H9 (cell line): ENCODE measurements at regions not wholly inside any gene's neighbourhood (a gene's known extent, or its start where the extent isn't known, plus 50 kb on each side); places are given as distances from the start of the nearest gene placed in this dataset.

ENCODE experiments used
- DNase-seq: peaks from one replicate; pipeline ENCODE4 v3.0.0-alpha.2; 2017
- H2AFZ ChIP-seq: one replicate; pipeline ENCODE4 v1.6.1; 2013; ENCODE audit warnings: mild to moderate bottlenecking, low read length, control low read depth, moderate library complexity
- H2AK5ac ChIP-seq: 2 replicates; pipeline ENCODE4 v1.6.1; 2013; ENCODE audit warnings: low read length, control low read depth, mixed read lengths; ENCODE audit not compliant: insufficient read length
- H2BK120ac ChIP-seq: one replicate; pipeline ENCODE4 v1.6.1; 2013; ENCODE audit warnings: low read depth, mild to moderate bottlenecking, low read length, control low read depth, inconsistent platforms; ENCODE audit not compliant: poor library complexity, severe bottlenecking
- H2BK12ac ChIP-seq: 2 replicates; pipeline ENCODE4 v1.6.1; 2013; ENCODE audit warnings: low read length, control low read depth, mixed read lengths, low read depth; ENCODE audit not compliant: insufficient read length
- H2BK15ac ChIP-seq: 2 replicates; pipeline ENCODE4 v1.6.1; 2013; ENCODE audit warnings: low read depth, low read length, control low read depth
- H2BK20ac ChIP-seq: one replicate; pipeline ENCODE4 v1.6.1; 2013; ENCODE audit warnings: low read depth, mild to moderate bottlenecking, low read length, control low read depth, inconsistent platforms; ENCODE audit not compliant: poor library complexity, severe bottlenecking
- H2BK5ac ChIP-seq: 2 replicates; pipeline ENCODE4 v1.6.1; 2013; ENCODE audit warnings: low read length, control low read depth, mixed read lengths; ENCODE audit not compliant: insufficient read length
- H3K14ac ChIP-seq: 2 replicates; pipeline ENCODE4 v1.6.1; 2013; ENCODE audit warnings: low read length, control low read depth; ENCODE audit not compliant: insufficient read depth
- H3K18ac ChIP-seq: 2 replicates; pipeline ENCODE4 v1.6.1; 2013; ENCODE audit warnings: low read depth, mild to moderate bottlenecking, mixed read lengths, low read length, control low read depth; ENCODE audit not compliant: insufficient read length
- H3K23ac ChIP-seq: 2 replicates; pipeline ENCODE4 v1.6.1; 2013; ENCODE audit warnings: low read length, control low read depth, mixed read lengths, low read depth; ENCODE audit not compliant: insufficient read length
- H3K23me2 ChIP-seq: 2 replicates; pipeline ENCODE4 v1.6.1; 2013; ENCODE audit warnings: low read depth, mild to moderate bottlenecking, mixed read lengths, low read length, control low read depth; ENCODE audit not compliant: insufficient read length, poor library complexity, severe bottlenecking
- H3K27ac ChIP-seq: 2 replicates; pipeline ENCODE4 v1.5.1; 2013; ENCODE audit warnings: low read length, control low read depth, mixed read lengths, low read depth; ENCODE audit not compliant: insufficient read length
- H3K27me3 ChIP-seq: 2 replicates; pipeline ENCODE4 v1.6.1; 2013; ENCODE audit warnings: low read length, control low read depth, inconsistent platforms; ENCODE audit not compliant: insufficient read depth
- H3K4ac ChIP-seq: 2 replicates; pipeline ENCODE4 v1.6.1; 2013; ENCODE audit warnings: low read depth, mild to moderate bottlenecking, control low read depth, inconsistent platforms, low read length, moderate library complexity
- H3K4me1 ChIP-seq: 2 replicates; pipeline ENCODE4 v1.6.1; 2013; ENCODE audit warnings: low read length, control low read depth, inconsistent platforms; ENCODE audit not compliant: insufficient read depth
- H3K4me2 ChIP-seq: 2 replicates; pipeline ENCODE4 v1.6.1; 2013; ENCODE audit warnings: low read length, control low read depth, mixed read lengths; ENCODE audit not compliant: insufficient read length, insufficient read depth
- H3K56ac ChIP-seq: 2 replicates; pipeline ENCODE4 v1.6.1; 2013; ENCODE audit warnings: low read depth, mild to moderate bottlenecking, mixed read lengths, low read length, control low read depth; ENCODE audit not compliant: insufficient read length
- H3K79me1 ChIP-seq: 2 replicates; pipeline ENCODE4 v1.6.1; 2013; ENCODE audit warnings: low read depth, mild to moderate bottlenecking, moderate library complexity, low read length, control low read depth, inconsistent platforms; ENCODE audit not compliant: insufficient read depth, poor library complexity, severe bottlenecking
- H3K79me2 ChIP-seq: 2 replicates; pipeline ENCODE4 v1.6.1; 2013; ENCODE audit warnings: low read length, control low read depth, inconsistent platforms; ENCODE audit not compliant: insufficient read depth
- H3K9ac ChIP-seq: 2 replicates; pipeline ENCODE4 v1.6.1; 2013; ENCODE audit warnings: low read length, control low read depth, mixed read lengths; ENCODE audit not compliant: insufficient read length; ENCODE audit errors: extremely low read depth
- H3K9me3 ChIP-seq: one replicate; pipeline ENCODE4 v1.6.1; 2013; ENCODE audit warnings: low read depth, low read length, inconsistent platforms; ENCODE audit not compliant: control insufficient read depth
- H3T11ph ChIP-seq: one replicate; pipeline ENCODE4 v1.6.1; 2013; ENCODE audit warnings: mild to moderate bottlenecking, low read length, control low read depth, inconsistent platforms
- H4K20me1 ChIP-seq: one replicate; pipeline ENCODE4 v1.6.1; 2013; ENCODE audit not compliant: control insufficient read depth, insufficient read length, insufficient read depth
- H4K5ac ChIP-seq: 2 replicates; pipeline ENCODE4 v1.6.1; 2013; ENCODE audit warnings: low read depth, mild to moderate bottlenecking, mixed read lengths, low read length, control low read depth; ENCODE audit not compliant: insufficient read length
- H4K8ac ChIP-seq: replicated peaks from 2 replicates; pipeline ENCODE4 v1.6.1; 2013; ENCODE audit warnings: low read length, control low read depth, mixed read lengths, low read depth; ENCODE audit not compliant: insufficient read length
- H4K91ac ChIP-seq: 2 replicates; pipeline ENCODE4 v1.6.1; 2013; ENCODE audit warnings: low read depth, mild to moderate bottlenecking, moderate library complexity, mixed read lengths, low read length, control low read depth; ENCODE audit not compliant: insufficient read length
- H3K27ac Mint-ChIP-seq, 3 experiments: 2 replicates in 2 of 3; 3 replicates in 1 of 3; pipeline ENCODE4 v1.8.0; 2020 to 2021; ENCODE audit warnings: mixed read lengths in 3 of 3, mild to moderate bottlenecking in 1 of 3, moderate library complexity in 1 of 3
- H3K27me3 Mint-ChIP-seq: 2 replicates; pipeline ENCODE4 v1.8.0; 2021; ENCODE audit warnings: low read depth, mild to moderate bottlenecking, moderate library complexity, mixed read lengths
- H3K36me3 Mint-ChIP-seq, 3 experiments: 2 replicates in 2 of 3; 3 replicates in 1 of 3; pipeline ENCODE4 v1.8.0; 2020 to 2021; ENCODE audit warnings: low read depth in 3 of 3, mixed read lengths in 3 of 3; ENCODE audit not compliant: insufficient read depth in 1 of 3
- H3K4me1 Mint-ChIP-seq, 2 experiments: 2 replicates each; pipeline ENCODE4 v1.8.0; 2020; ENCODE audit warnings: mixed read lengths in 2 of 2
- H3K4me3 Mint-ChIP-seq, 2 experiments: 2 replicates in 1 of 2; 3 replicates in 1 of 2; pipeline ENCODE4 v1.8.0; 2020 to 2021; ENCODE audit warnings: mild to moderate bottlenecking in 2 of 2, mixed read lengths in 2 of 2, moderate library complexity in 1 of 2
- H3K9me3 Mint-ChIP-seq, 2 experiments: 2 replicates in 1 of 2; 3 replicates in 1 of 2; pipeline ENCODE4 v1.8.0; 2020; ENCODE audit warnings: mild to moderate bottlenecking in 2 of 2, mixed read lengths in 2 of 2, moderate library complexity in 1 of 2
- CTCF ChIP-seq: fragments of 200-600 bp; sonication (generic); conservative IDR thresholded peaks from 3 replicates; pipeline ENCODE4 v1.8.0; 2021; ENCODE audit warnings: antibody characterized with exemption, mild to moderate bottlenecking
- WGBS: extraction: QIAGEN DNeasy Blood & Tissue Kit; methylation state at CpG from one replicate; pipeline ENCODE4 v1.1.7; 2013; ENCODE audit warnings: missing lambda C conversion rate, low lambda C conversion rate, mixed read lengths; ENCODE audit not compliant: insufficient read length; ENCODE audit errors: extremely low coverage; 5-methylcytosine and 5-hydroxymethylcytosine counted together

GRCh38 chr4:127071443-127071842 is 561.3 kb upstream of the INTU start:
- no peak overlapping the region for H3T11ph ChIP-seq
- H3K9me3 Mint-ChIP-seq = peaks cover 0 to 3% of the 10 kb centered on the region in 2 experiments; a peak in 2 of 5 replicates
- H3K4me3 Mint-ChIP-seq = no peak overlapping the region
- no peak for DNase-seq
- H3K4ac ChIP-seq = no peak overlapping the region
- H3K27me3 ChIP-seq = no peaks in the 10 kb centered on the region
- H3K27ac ChIP-seq = no peak overlapping the region
- H3K4me1 ChIP-seq = no peaks in the 10 kb centered on the region; the same call in 1 of the 2 replicates
- no peak overlapping the region for H2BK120ac ChIP-seq
- H3K4me1 Mint-ChIP-seq = peaks cover 15 to 18% of the 10 kb centered on the region in 2 experiments
- no peak overlapping the region for H2AFZ ChIP-seq
- H3K9me3 ChIP-seq = no peaks in the 10 kb centered on the region
- H3K4me2 ChIP-seq = no peak overlapping the region
- no peak overlapping the region for H3K27ac Mint-ChIP-seq
- no CpG with 5 or more reads among the region's 1 CpG for WGBS
- no peaks in the 10 kb centered on the region for H3K23me2 ChIP-seq
- H3K18ac ChIP-seq = no peak overlapping the region
- H3K27me3 Mint-ChIP-seq = no peaks in the 10 kb centered on the region
- no peak overlapping the region for H3K9ac ChIP-seq
- H3K23ac ChIP-seq = no peak overlapping the region
- peaks cover 0 to 9% (median 3%) of the 10 kb centered on the region in 3 experiments; a peak in 5 of 7 replicates for H3K36me3 Mint-ChIP-seq
- H2BK12ac ChIP-seq = no peak overlapping the region
- H3K14ac ChIP-seq = no peak overlapping the region
- no peak overlapping the region for H2BK5ac ChIP-seq
- H2AK5ac ChIP-seq = no peak overlapping the region
- H4K8ac ChIP-seq = no peak overlapping the region
- H3K56ac ChIP-seq = no peak overlapping the region
- no peak overlapping the region for H4K5ac ChIP-seq
- H2BK15ac ChIP-seq = no peak overlapping the region
- no peak for TF ChIP-seq CTCF
- no peak overlapping the region for H2BK20ac ChIP-seq
- no peaks in the 10 kb centered on the region for H4K20me1 ChIP-seq
- H3K79me2 ChIP-seq = no peaks in the 10 kb centered on the region
- H3K79me1 ChIP-seq = no peaks in the 10 kb centered on the region
- no peak overlapping the region for H4K91ac ChIP-seq
